BE2C (cell line): ENCODE measurements at regions not wholly inside any gene's neighbourhood (a gene's known extent, or its start where the extent isn't known, plus 50 kb on each side); places are given as distances from the start of the nearest gene placed in this dataset.

ENCODE experiments used
- DNase-seq: peaks from one replicate; pipeline ENCODE4 v3.0.0-alpha.2; 2020
- H3K27me3 ChIP-seq: fragments of 250-450 bp; sonication (Bioruptor Pico); 2 replicates; pipeline ENCODE4 v1.5.1; 2020; ENCODE audit warnings: mild to moderate bottlenecking
- H3K36me3 ChIP-seq: fragments of 250-450 bp; sonication (Bioruptor Pico); 2 replicates; pipeline ENCODE4 v1.5.1; 2020; ENCODE audit warnings: mild to moderate bottlenecking
- H3K4me1 ChIP-seq: fragments of 250-450 bp; sonication (Bioruptor Pico); 2 replicates; pipeline ENCODE4 v1.5.1; 2020
- H3K4me3 ChIP-seq: 2 replicates; pipeline ENCODE4 v1.5.1; 2011; ENCODE audit warnings: low read depth, low read length
- H3K9me3 ChIP-seq: fragments of 250-450 bp; sonication (Bioruptor Pico); 2 replicates; pipeline ENCODE4 v1.5.1; 2020
- TF ChIP-seq, protein P1 (sequence below): IDR thresholded peaks from 2 replicates; pipeline ENCODE4 v1.5.1; 2012; ENCODE audit warnings: mild to moderate bottlenecking, low read depth, low read length

DNA sequence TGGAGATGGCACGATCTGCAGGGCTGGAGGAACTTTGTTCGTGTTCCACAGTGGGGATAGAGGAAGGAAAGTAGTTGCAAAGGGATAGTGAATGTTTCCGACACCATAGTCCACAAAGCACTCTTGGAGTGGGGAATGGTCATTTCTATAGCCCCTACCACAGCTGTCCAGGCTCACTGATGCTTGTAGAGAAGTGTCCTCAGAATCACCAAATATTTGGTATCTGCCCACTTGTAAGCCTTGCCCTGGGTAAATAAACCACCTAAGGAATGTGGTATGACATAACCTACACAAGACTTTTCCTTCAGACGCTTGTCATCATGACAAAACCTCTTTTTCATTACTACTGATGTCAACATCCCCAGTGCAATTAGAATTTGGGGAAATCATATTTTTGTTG, 686.5 kb upstream of the ARGLU1 start:
- TF ChIP-seq, protein P1, sequence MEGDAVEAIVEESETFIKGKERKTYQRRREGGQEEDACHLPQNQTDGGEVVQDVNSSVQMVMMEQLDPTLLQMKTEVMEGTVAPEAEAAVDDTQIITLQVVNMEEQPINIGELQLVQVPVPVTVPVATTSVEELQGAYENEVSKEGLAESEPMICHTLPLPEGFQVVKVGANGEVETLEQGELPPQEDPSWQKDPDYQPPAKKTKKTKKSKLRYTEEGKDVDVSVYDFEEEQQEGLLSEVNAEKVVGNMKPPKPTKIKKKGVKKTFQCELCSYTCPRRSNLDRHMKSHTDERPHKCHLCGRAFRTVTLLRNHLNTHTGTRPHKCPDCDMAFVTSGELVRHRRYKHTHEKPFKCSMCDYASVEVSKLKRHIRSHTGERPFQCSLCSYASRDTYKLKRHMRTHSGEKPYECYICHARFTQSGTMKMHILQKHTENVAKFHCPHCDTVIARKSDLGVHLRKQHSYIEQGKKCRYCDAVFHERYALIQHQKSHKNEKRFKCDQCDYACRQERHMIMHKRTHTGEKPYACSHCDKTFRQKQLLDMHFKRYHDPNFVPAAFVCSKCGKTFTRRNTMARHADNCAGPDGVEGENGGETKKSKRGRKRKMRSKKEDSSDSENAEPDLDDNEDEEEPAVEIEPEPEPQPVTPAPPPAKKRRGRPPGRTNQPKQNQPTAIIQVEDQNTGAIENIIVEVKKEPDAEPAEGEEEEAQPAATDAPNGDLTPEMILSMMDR: no peak
- DNase-seq: no peak

DNA sequence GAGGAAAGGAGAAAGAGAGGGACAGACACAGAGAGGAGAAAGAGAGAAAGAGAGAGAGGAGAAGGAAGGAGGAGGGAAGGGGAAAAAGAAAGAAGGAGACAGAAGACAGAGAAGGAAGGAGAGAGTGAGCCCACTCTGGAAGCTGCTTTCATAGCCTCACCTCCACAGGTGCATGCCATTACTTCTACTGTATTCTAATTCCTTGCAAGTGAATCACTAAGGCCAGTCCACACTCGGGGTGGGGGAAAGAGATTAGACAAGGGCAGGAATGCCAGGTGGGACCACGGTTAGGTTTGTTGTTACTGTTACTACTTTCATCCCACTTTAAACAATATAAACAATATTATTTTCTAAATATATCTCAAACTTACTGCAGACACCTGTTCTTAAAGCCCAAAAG, 684.5 kb upstream of the ARGLU1 start:
- TF ChIP-seq, protein P1: no peak
- Histone ChIP-seq H3K4me3 (no peak overlapping the region), H3K9me3 (no peaks in the 10 kb centered on the region), H3K36me3 (no peaks in the 10 kb centered on the region), H3K27me3 (no peaks in the 10 kb centered on the region), H3K4me1 (peaks cover 17% of the 10 kb centered on the region)
- no peak for DNase-seq

More for the DNA sequence above, 686.5 kb upstream of the ARGLU1 start:
- Histone ChIP-seq H3K36me3 (no peaks in the 10 kb centered on the region), H3K4me3 (no peak overlapping the region), H3K27me3 (no peaks in the 10 kb centered on the region), H3K4me1 (peaks cover 22% of the 10 kb centered on the region), H3K9me3 (no peaks in the 10 kb centered on the region)

DNA sequence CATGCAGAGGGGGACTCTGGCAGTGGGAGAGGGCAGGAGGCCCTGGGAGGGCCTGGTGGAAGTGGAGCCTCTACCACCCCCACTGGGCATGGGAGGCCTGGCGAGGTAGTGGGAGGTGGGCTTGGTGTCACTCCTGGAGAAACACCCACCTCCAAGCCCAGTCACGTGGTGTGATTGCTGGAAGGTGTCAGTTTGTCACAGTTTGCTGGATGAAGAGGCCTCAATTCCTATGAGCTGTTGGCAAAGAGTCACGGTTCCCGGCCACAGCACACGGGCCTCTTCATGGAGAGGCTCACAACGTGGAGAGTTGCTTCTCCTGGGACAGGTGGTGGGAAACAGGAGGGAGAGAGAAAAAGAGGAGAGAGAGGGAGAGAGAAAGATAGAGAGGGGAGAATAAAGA, 684.1 kb upstream of the ARGLU1 start:
- H3K27me3 ChIP-seq: no peaks in the 10 kb centered on the region
- peaks cover 20% of the 10 kb centered on the region for H3K4me1 ChIP-seq
- DNase-seq: no peak
- no peaks in the 10 kb centered on the region for H3K36me3 ChIP-seq
- TF ChIP-seq, protein P1: no peak
- H3K4me3 ChIP-seq: no peak overlapping the region
- no peaks in the 10 kb centered on the region for H3K9me3 ChIP-seq

DNA sequence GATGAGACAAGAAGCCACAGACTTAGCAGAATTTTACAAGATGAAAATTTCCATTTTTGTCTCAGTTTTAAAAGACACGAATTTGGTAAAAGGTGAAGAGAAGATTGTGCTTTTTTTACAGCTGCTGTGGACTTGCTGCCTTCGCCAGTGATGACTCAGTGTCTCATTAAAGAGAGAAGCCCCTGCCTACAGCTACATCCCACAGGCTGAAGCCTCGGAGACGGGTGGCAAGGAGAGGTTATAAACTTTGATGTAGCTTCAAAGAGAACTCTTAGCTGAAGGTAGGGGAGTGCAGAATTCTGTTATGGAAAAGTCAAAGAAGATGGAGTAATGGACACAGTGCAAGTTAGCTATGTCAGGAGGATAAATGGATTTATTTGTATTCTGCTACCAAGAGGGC, 683.4 kb upstream of the ARGLU1 start:
- Histone ChIP-seq H3K4me1 (peaks cover 21% of the 10 kb centered on the region), H3K9me3 (no peaks in the 10 kb centered on the region), H3K27me3 (no peaks in the 10 kb centered on the region), H3K4me3 (no peak overlapping the region), H3K36me3 (no peaks in the 10 kb centered on the region)
- no peak for DNase-seq
- TF ChIP-seq, protein P1: no peak

DNA sequence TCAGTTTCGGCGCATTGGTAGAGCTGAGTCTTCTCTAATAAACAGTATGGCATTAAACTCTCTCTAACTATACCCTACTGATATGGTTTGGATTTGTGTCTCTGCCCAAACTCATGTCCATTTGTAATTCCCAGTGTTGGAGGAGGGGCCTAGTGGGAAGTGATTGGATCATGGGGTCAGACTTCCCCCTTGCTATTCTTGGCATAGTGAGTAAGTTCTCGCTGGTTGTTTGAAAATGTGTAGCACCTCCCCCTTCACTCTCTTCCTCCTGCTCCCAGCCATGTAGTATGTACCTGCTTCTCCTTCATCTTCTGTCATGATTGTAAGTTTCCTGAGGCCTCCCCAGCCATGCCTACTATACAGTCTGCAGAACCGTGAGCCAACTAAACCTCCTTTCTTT, 682.7 kb upstream of the ARGLU1 start:
- Histone ChIP-seq H3K4me1 (peaks cover 21% of the 10 kb centered on the region), H3K9me3 (no peaks in the 10 kb centered on the region), H3K36me3 (no peaks in the 10 kb centered on the region), H3K4me3 (no peak overlapping the region), H3K27me3 (no peaks in the 10 kb centered on the region)
- no peak for DNase-seq
- TF ChIP-seq, protein P1: no peak

- Histone ChIP-seq H3K9me3 (no peaks in the 10 kb centered on the region), H3K4me3 (no peak overlapping the region), H3K4me1 (peaks cover 10% of the 10 kb centered on the region), H3K36me3 (no peaks in the 10 kb centered on the region), H3K27me3 (no peaks in the 10 kb centered on the region)
- DNase-seq: no peak
- TF ChIP-seq, protein P1: no peak
These were observed 676.3 kb upstream of the ARGLU1 start for GRCh38 chr13:107244241-107244640.
